ENCODE measurements at regions not wholly inside any gene's neighbourhood (a gene's known extent, or its start where the extent isn't known, plus 50 kb on each side); places are given as distances from the start of the nearest gene placed in this dataset.
"Not testable (repeated sequence)": the region's sequence is repeated elsewhere in the genome, so short reads cannot be mapped to it uniquely, and the experiment has no call there.

- H3K36me3 ChIP-seq (ENCODE audit: insufficient read depth, low read length): no peaks in the 10 kb centered on the region
- H3K4me1 ChIP-seq (ENCODE audit: insufficient read depth, low read length): peaks cover 14% of the 10 kb centered on the region
- H3K4me3 ChIP-seq (ENCODE audit: low read length): no peak overlapping the region
- no peaks in the 10 kb centered on the region for H3K27me3 ChIP-seq (ENCODE audit: insufficient read depth, low read length)
- no peak overlapping the region for H3K9ac ChIP-seq (ENCODE audit: low read depth, low read length)
- no peak overlapping the region for H3K27ac ChIP-seq (ENCODE audit: low read depth, low read length)
- H3K9me3 ChIP-seq (ENCODE audit: insufficient read depth, low read depth, low read length): no peaks in the 10 kb centered on the region
- WGBS: no CpG with 5 or more reads among the region's 1 CpG
Measured at GRCh38 chr13:50159607-50160006, 144.4 kb downstream of the KCNRG start.

GRCh38 chr13:50161052-50161451, 145.8 kb downstream of the KCNRG start:
- Histone ChIP-seq H3K36me3 (ENCODE audit: insufficient read depth, low read length) (no peaks in the 10 kb centered on the region), H3K9ac (ENCODE audit: low read depth, low read length) (no peak overlapping the region)
- WGBS: 97% methylated on average over 2 of the region's 2 CpGs

GRCh38 chr13:50162001-50162400, 146.8 kb downstream of the KCNRG start:
- Histone ChIP-seq H3K27me3 (ENCODE audit: insufficient read depth, low read length) (no peaks in the 10 kb centered on the region), H3K9me3 (ENCODE audit: insufficient read depth, low read depth, low read length) (no peaks in the 10 kb centered on the region), H3K4me3 (ENCODE audit: low read length) (no peak overlapping the region), H3K36me3 (ENCODE audit: insufficient read depth, low read length) (no peaks in the 10 kb centered on the region), H3K27ac (ENCODE audit: low read depth, low read length) (no peak overlapping the region), H3K4me1 (ENCODE audit: insufficient read depth, low read length) (peaks cover 14% of the 10 kb centered on the region), H3K9ac (ENCODE audit: low read depth, low read length) (no peak overlapping the region)
- WGBS: 83% methylated on average over 4 of the region's 4 CpGs

More at GRCh38 chr13:50161052-50161451, 145.8 kb downstream of the KCNRG start:
- no peak overlapping the region for H3K27ac ChIP-seq (ENCODE audit: low read depth, low read length)
- peaks cover 14% of the 10 kb centered on the region for H3K4me1 ChIP-seq (ENCODE audit: insufficient read depth, low read length)
- no peaks in the 10 kb centered on the region for H3K27me3 ChIP-seq (ENCODE audit: insufficient read depth, low read length)
- H3K9me3 ChIP-seq (ENCODE audit: insufficient read depth, low read depth, low read length): no peaks in the 10 kb centered on the region
- H3K4me3 ChIP-seq (ENCODE audit: low read length): no peak overlapping the region

GRCh38 chr13:50162567-50162966, 147.3 kb downstream of the KCNRG start:
- 0% methylated on average over 1 of the region's 2 CpGs for WGBS
- Histone ChIP-seq H3K36me3 (ENCODE audit: insufficient read depth, low read length) (no peaks in the 10 kb centered on the region), H3K9me3 (ENCODE audit: insufficient read depth, low read depth, low read length) (no peaks in the 10 kb centered on the region), H3K9ac (ENCODE audit: low read depth, low read length) (no peak overlapping the region), H3K27me3 (ENCODE audit: insufficient read depth, low read length) (no peaks in the 10 kb centered on the region), H3K4me3 (ENCODE audit: low read length) (no peak overlapping the region), H3K27ac (ENCODE audit: low read depth, low read length) (no peak overlapping the region), H3K4me1 (ENCODE audit: insufficient read depth, low read length) (peaks cover 14% of the 10 kb centered on the region)

GRCh38 chr13:50167224-50167947, 152.1 kb downstream of the KCNRG start:
- 95% methylated on average over 2 of the region's 2 CpGs for WGBS

GRCh38 chr13:50167967-50168366, 152.7 kb downstream of the KCNRG start:
- Histone ChIP-seq H3K36me3 (ENCODE audit: insufficient read depth, low read length) (no peaks in the 10 kb centered on the region), H3K9me3 (ENCODE audit: insufficient read depth, low read depth, low read length) (no peaks in the 10 kb centered on the region), H3K4me3 (ENCODE audit: low read length) (no peak overlapping the region), H3K27me3 (ENCODE audit: insufficient read depth, low read length) (no peaks in the 10 kb centered on the region), H3K9ac (ENCODE audit: low read depth, low read length) (no peak overlapping the region), H3K4me1 (ENCODE audit: insufficient read depth, low read length) (peaks cover under 1% of the 10 kb centered on the region), H3K27ac (ENCODE audit: low read depth, low read length) (no peak overlapping the region)
- WGBS: 94% methylated on average over 4 of the region's 4 CpGs

More at GRCh38 chr13:50167224-50167947, 152.1 kb downstream of the KCNRG start:
- no peak overlapping the region for H3K4me3 ChIP-seq (ENCODE audit: low read length)
- H3K27ac ChIP-seq (ENCODE audit: low read depth, low read length): no peak overlapping the region
- H3K36me3 ChIP-seq (ENCODE audit: insufficient read depth, low read length): no peaks in the 10 kb centered on the region
- H3K4me1 ChIP-seq (ENCODE audit: insufficient read depth, low read length): peaks cover 6% of the 10 kb centered on the region
- no peaks in the 10 kb centered on the region for H3K27me3 ChIP-seq (ENCODE audit: insufficient read depth, low read length)
- no peak overlapping the region for H3K9ac ChIP-seq (ENCODE audit: low read depth, low read length)
- H3K9me3 ChIP-seq (ENCODE audit: insufficient read depth, low read depth, low read length): no peaks in the 10 kb centered on the region

GRCh38 chr13:50168786-50169185, 153.5 kb downstream of the KCNRG start:
- H3K27me3 ChIP-seq (ENCODE audit: insufficient read depth, low read length): no peaks in the 10 kb centered on the region
- no peaks in the 10 kb centered on the region for H3K9me3 ChIP-seq (ENCODE audit: insufficient read depth, low read depth, low read length)
- H3K4me3 ChIP-seq (ENCODE audit: low read length): no peak overlapping the region
- no peak overlapping the region for H3K9ac ChIP-seq (ENCODE audit: low read depth, low read length)
- 94% methylated on average over 2 of the region's 2 CpGs for WGBS
- no peaks in the 10 kb centered on the region for H3K36me3 ChIP-seq (ENCODE audit: insufficient read depth, low read length)
- H3K4me1 ChIP-seq (ENCODE audit: insufficient read depth, low read length): no peaks in the 10 kb centered on the region
- H3K27ac ChIP-seq (ENCODE audit: low read depth, low read length): no peak overlapping the region

GRCh38 chr13:50170447-50171037, 155.3 kb downstream of the KCNRG start:
- no peaks in the 10 kb centered on the region for H3K9me3 ChIP-seq (ENCODE audit: insufficient read depth, low read depth, low read length)
- WGBS: no CpG with 5 or more reads among the region's 2 CpGs

GRCh38 chr13:50171590-50172282, 156.5 kb downstream of the KCNRG start:
- no peaks in the 10 kb centered on the region for H3K4me1 ChIP-seq (ENCODE audit: insufficient read depth, low read length)
- WGBS: 96% methylated on average over 14 of the region's 15 CpGs
- no peak overlapping the region for H3K9ac ChIP-seq (ENCODE audit: low read depth, low read length)
- no peaks in the 10 kb centered on the region for H3K9me3 ChIP-seq (ENCODE audit: insufficient read depth, low read depth, low read length)
- no peak overlapping the region for H3K4me3 ChIP-seq (ENCODE audit: low read length)
- H3K36me3 ChIP-seq (ENCODE audit: insufficient read depth, low read length): no peaks in the 10 kb centered on the region
- H3K27me3 ChIP-seq (ENCODE audit: insufficient read depth, low read length): no peaks in the 10 kb centered on the region
- H3K27ac ChIP-seq (ENCODE audit: low read depth, low read length): no peak overlapping the region

More at GRCh38 chr13:50170447-50171037, 155.3 kb downstream of the KCNRG start:
- Histone ChIP-seq H3K9ac (ENCODE audit: low read depth, low read length) (no peak overlapping the region), H3K4me1 (ENCODE audit: insufficient read depth, low read length) (no peaks in the 10 kb centered on the region), H3K36me3 (ENCODE audit: insufficient read depth, low read length) (no peaks in the 10 kb centered on the region), H3K27me3 (ENCODE audit: insufficient read depth, low read length) (no peaks in the 10 kb centered on the region), H3K4me3 (ENCODE audit: low read length) (no peak overlapping the region), H3K27ac (ENCODE audit: low read depth, low read length) (no peak overlapping the region)

GRCh38 chr13:50173045-50173444, 157.8 kb downstream of the KCNRG start:
- 97% methylated on average over 2 of the region's 2 CpGs for WGBS
- H3K4me1 ChIP-seq (ENCODE audit: insufficient read depth, low read length); H3K4me3 ChIP-seq (ENCODE audit: low read length); H3K36me3 ChIP-seq (ENCODE audit: insufficient read depth, low read length); H3K9ac ChIP-seq (ENCODE audit: low read depth, low read length); H3K9me3 ChIP-seq (ENCODE audit: insufficient read depth, low read depth, low read length); H3K27ac ChIP-seq (ENCODE audit: low read depth, low read length); H3K27me3 ChIP-seq (ENCODE audit: insufficient read depth, low read length): not testable (repeated sequence)

- no peak overlapping the region for H3K9ac ChIP-seq (ENCODE audit: low read depth, low read length)
- WGBS: 91% methylated on average over 1 of the region's 1 CpG
- H3K36me3 ChIP-seq (ENCODE audit: insufficient read depth, low read length): no peaks in the 10 kb centered on the region
- no peaks in the 10 kb centered on the region for H3K9me3 ChIP-seq (ENCODE audit: insufficient read depth, low read depth, low read length)
- no peaks in the 10 kb centered on the region for H3K27me3 ChIP-seq (ENCODE audit: insufficient read depth, low read length)
- H3K4me1 ChIP-seq (ENCODE audit: insufficient read depth, low read length): no peaks in the 10 kb centered on the region
- no peak overlapping the region for H3K27ac ChIP-seq (ENCODE audit: low read depth, low read length)
- no peak overlapping the region for H3K4me3 ChIP-seq (ENCODE audit: low read length)
Measured at GRCh38 chr13:50174630-50175029, 159.4 kb downstream of the KCNRG start.
